B cell (primary cell): ENCODE measurements at regions not wholly inside any gene's neighbourhood (a gene's known extent, or its start where the extent isn't known, plus 50 kb on each side); places are given as distances from the start of the nearest gene placed in this dataset.

Source experiments
- CTCF ChIP-seq: fragments of 200-600 bp; IDR thresholded peaks from one replicate; pipeline ENCODE4 v1.8.0; 2022; ENCODE audit warnings: antibody characterized with exemption, mild to moderate bottlenecking
- EZH2 ChIP-seq: IDR thresholded peaks from 2 replicates; pipeline ENCODE4 v1.6.1; 2012; ENCODE audit warnings: borderline replicate concordance, low read depth, mild to moderate bottlenecking, moderate library complexity, low read length; ENCODE audit not compliant: insufficient read depth, poor library complexity, severe bottlenecking

- TF ChIP-seq CTCF (no peak), EZH2 (no peak)
These were observed 555.4 kb downstream of the BCOR start for GRCh38 chrX:39542316-39542715.
